ENCODE measurements at regions not wholly inside any gene's neighbourhood (a gene's known extent, or its start where the extent isn't known, plus 50 kb on each side); places are given as distances from the start of the nearest gene placed in this dataset.

- Mint-ChIP-seq H3K27me3 (ENCODE audit: insufficient read depth, low read depth, poor library complexity) (peaks cover 3% of the 10 kb centered on the region), H3K4me3 (no peak overlapping the region), H3K36me3 (ENCODE audit: low read depth) (no peaks in the 10 kb centered on the region), H3K9me3 (peaks cover 8% of the 10 kb centered on the region; the same call in 2 of the 3 replicates), H3K27ac (no peak overlapping the region), H3K4me1 (peaks cover 2% of the 10 kb centered on the region; the same call in 1 of the 3 replicates)
- Histone ChIP-seq H3K27me3 (ENCODE audit: insufficient read depth) (no peaks in the 10 kb centered on the region), H3K4me1 (ENCODE audit: insufficient read depth) (no peaks in the 10 kb centered on the region), H4K20me1 (replicated peaks; ENCODE audit: insufficient read depth) (no peaks in the 10 kb centered on the region), H3F3A (replicated peaks; ENCODE audit: low read depth) (no peaks in the 10 kb centered on the region), H3K79me2 (replicated peaks; ENCODE audit: insufficient read depth) (no peaks in the 10 kb centered on the region), H3K4me2 (no peak overlapping the region), H2AFZ (no peak overlapping the region), H3K27ac (ENCODE audit: low read depth) (no peak overlapping the region), H3K36me3 (ENCODE audit: insufficient read depth) (peaks cover 6% of the 10 kb centered on the region; the same call in 1 of the 2 replicates), H3K9me2 (ENCODE audit: insufficient read depth) (no peaks in the 10 kb centered on the region), H3K4me3 (no peak overlapping the region)
- no peak for DNase-seq (ENCODE audit: low spot score)
- ATAC-seq, result no peak
- TF ChIP-seq STAT1 (IDR thresholded peaks at IDR 0.05; ENCODE audit: unreplicated experiment), result no peak
- no peak for TF ChIP-seq POLR2AphosphoS5 (IDR thresholded peaks at IDR 0.05; ENCODE audit: low read depth)
- TF ChIP-seq JUNB (IDR thresholded peaks at IDR 0.05; ENCODE audit: unreplicated experiment), result no peak
- no peak for TF ChIP-seq ETS1 (IDR thresholded peaks at IDR 0.05)
- no peak for TF ChIP-seq ZNF114 (CRISPR knock-in tag; IDR thresholded peaks at IDR 0.05)
- TF ChIP-seq EZH2phosphoT487 (IDR thresholded peaks at IDR 0.05; ENCODE audit: unreplicated experiment), result no peak
- TF ChIP-seq CREB1 (CRISPR knock-in tag; IDR thresholded peaks at IDR 0.05; ENCODE audit: low read depth), result no peak
- TF ChIP-seq, protein P1, sequence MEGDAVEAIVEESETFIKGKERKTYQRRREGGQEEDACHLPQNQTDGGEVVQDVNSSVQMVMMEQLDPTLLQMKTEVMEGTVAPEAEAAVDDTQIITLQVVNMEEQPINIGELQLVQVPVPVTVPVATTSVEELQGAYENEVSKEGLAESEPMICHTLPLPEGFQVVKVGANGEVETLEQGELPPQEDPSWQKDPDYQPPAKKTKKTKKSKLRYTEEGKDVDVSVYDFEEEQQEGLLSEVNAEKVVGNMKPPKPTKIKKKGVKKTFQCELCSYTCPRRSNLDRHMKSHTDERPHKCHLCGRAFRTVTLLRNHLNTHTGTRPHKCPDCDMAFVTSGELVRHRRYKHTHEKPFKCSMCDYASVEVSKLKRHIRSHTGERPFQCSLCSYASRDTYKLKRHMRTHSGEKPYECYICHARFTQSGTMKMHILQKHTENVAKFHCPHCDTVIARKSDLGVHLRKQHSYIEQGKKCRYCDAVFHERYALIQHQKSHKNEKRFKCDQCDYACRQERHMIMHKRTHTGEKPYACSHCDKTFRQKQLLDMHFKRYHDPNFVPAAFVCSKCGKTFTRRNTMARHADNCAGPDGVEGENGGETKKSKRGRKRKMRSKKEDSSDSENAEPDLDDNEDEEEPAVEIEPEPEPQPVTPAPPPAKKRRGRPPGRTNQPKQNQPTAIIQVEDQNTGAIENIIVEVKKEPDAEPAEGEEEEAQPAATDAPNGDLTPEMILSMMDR (conservative IDR thresholded peaks at IDR 0.05; ENCODE audit: low read depth in 2 of 2), result no peak
- TF ChIP-seq NANOG (IDR thresholded peaks at IDR 0.05; ENCODE audit: borderline replicate concordance), result no peak
- TF ChIP-seq, protein P2, sequence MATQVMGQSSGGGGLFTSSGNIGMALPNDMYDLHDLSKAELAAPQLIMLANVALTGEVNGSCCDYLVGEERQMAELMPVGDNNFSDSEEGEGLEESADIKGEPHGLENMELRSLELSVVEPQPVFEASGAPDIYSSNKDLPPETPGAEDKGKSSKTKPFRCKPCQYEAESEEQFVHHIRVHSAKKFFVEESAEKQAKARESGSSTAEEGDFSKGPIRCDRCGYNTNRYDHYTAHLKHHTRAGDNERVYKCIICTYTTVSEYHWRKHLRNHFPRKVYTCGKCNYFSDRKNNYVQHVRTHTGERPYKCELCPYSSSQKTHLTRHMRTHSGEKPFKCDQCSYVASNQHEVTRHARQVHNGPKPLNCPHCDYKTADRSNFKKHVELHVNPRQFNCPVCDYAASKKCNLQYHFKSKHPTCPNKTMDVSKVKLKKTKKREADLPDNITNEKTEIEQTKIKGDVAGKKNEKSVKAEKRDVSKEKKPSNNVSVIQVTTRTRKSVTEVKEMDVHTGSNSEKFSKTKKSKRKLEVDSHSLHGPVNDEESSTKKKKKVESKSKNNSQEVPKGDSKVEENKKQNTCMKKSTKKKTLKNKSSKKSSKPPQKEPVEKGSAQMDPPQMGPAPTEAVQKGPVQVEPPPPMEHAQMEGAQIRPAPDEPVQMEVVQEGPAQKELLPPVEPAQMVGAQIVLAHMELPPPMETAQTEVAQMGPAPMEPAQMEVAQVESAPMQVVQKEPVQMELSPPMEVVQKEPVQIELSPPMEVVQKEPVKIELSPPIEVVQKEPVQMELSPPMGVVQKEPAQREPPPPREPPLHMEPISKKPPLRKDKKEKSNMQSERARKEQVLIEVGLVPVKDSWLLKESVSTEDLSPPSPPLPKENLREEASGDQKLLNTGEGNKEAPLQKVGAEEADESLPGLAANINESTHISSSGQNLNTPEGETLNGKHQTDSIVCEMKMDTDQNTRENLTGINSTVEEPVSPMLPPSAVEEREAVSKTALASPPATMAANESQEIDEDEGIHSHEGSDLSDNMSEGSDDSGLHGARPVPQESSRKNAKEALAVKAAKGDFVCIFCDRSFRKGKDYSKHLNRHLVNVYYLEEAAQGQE (IDR thresholded peaks at IDR 0.05; ENCODE audit: unreplicated experiment), result no peak
- TF ChIP-seq ZNF462 (CRISPR knock-in tag; IDR thresholded peaks at IDR 0.05), result no peak
- TF ChIP-seq ZNF331 (CRISPR knock-in tag; IDR thresholded peaks at IDR 0.05; ENCODE audit: low read depth), result no peak
- no peak for TF ChIP-seq EZH2 (IDR thresholded peaks at IDR 0.05; ENCODE audit: low read depth, unreplicated experiment)
Measured at GRCh38 chr1:5347726-5348125, 644.5 kb downstream of the NPHP4 start.
